CD4-positive, alpha-beta memory T cell (primary cell): ENCODE measurements at regions not wholly inside any gene's neighbourhood (a gene's known extent, or its start where the extent isn't known, plus 50 kb on each side); places are given as distances from the start of the nearest gene placed in this dataset.

Experiments
- CTCF ChIA-PET: fragments of 350-600 bp; sonication (Branson Sonifier 250); formaldehyde crosslinking; loops from one replicate; lab custom pipeline; 2021; ENCODE audit warnings: inconsistent platforms; ENCODE audit not compliant: partially characterized antibody; lab: Charles Lee
- POLR2A ChIA-PET: fragments of 350-600 bp; sonication (Branson Sonifier 250); formaldehyde crosslinking; loops from one replicate; lab custom pipeline; 2021; ENCODE audit not compliant: partially characterized antibody; lab: Charles Lee
- DNase-seq, 5 donors: peaks; one replicate each; pipeline versions ENCODE4 v3.0.0 to v3.0.0-alpha.2; 2020 to 2022; ENCODE audit warnings: mixed read lengths in 1 of 5
- H3K27ac ChIP-seq: one replicate; pipeline ENCODE4 v1.7.0; 2013; ENCODE audit warnings: low read depth, low read length
- H3K27me3 ChIP-seq: 2 replicates; pipeline ENCODE4 v1.7.0; 2013; ENCODE audit warnings: mild to moderate bottlenecking, low read length, moderate library complexity; ENCODE audit not compliant: insufficient read depth
- H3K36me3 ChIP-seq: 2 replicates; pipeline ENCODE4 v1.7.0; 2013; ENCODE audit warnings: mild to moderate bottlenecking, low read length, moderate library complexity; ENCODE audit not compliant: insufficient read depth
- H3K4me1 ChIP-seq: 2 replicates; pipeline ENCODE4 v1.7.0; 2013; ENCODE audit warnings: mild to moderate bottlenecking, low read length, moderate library complexity; ENCODE audit not compliant: insufficient read depth
- H3K4me3 ChIP-seq, 2 donors: one replicate each; pipeline ENCODE4 v1.7.0; 2013; ENCODE audit warnings: low read length in 2 of 2, mild to moderate bottlenecking in 1 of 2
- H3K9me3 ChIP-seq, 2 donors: one replicate each; pipeline ENCODE4 v1.7.0; 2013; ENCODE audit warnings: low read length in 2 of 2, control low read depth in 1 of 2; ENCODE audit not compliant: control insufficient read depth in 1 of 2
- H3K27ac Mint-ChIP-seq, 7 donors: one replicate each; pipeline ENCODE4 v1.8.0; 2020 to 2021; ENCODE audit warnings: mixed read lengths in 7 of 7, mild to moderate bottlenecking in 6 of 7, inconsistent platforms in 3 of 7, moderate library complexity in 3 of 7
- H3K27me3 Mint-ChIP-seq, 2 donors: one replicate each; pipeline ENCODE4 v1.8.0; 2020 to 2021; ENCODE audit warnings: mixed read lengths in 2 of 2
- H3K36me3 Mint-ChIP-seq, 2 donors: one replicate each; pipeline ENCODE4 v1.8.0; 2020 to 2021; ENCODE audit warnings: mixed read lengths in 2 of 2, inconsistent platforms in 1 of 2, mild to moderate bottlenecking in 1 of 2
- H3K4me1 Mint-ChIP-seq, 4 donors: one replicate each; pipeline ENCODE4 v1.8.0; 2020 to 2021; ENCODE audit warnings: mixed read lengths in 4 of 4, mild to moderate bottlenecking in 1 of 4
- H3K4me3 Mint-ChIP-seq, 8 donors: one replicate each; pipeline ENCODE4 v1.8.0; 2020 to 2021; ENCODE audit warnings: mixed read lengths in 8 of 8, mild to moderate bottlenecking in 7 of 8, moderate library complexity in 6 of 8, inconsistent platforms in 3 of 8
- H3K9me3 Mint-ChIP-seq, 8 donors: one replicate each; pipeline ENCODE4 v1.8.0; 2020 to 2021; ENCODE audit warnings: mixed read lengths in 8 of 8, mild to moderate bottlenecking in 5 of 8, inconsistent platforms in 3 of 8, moderate library complexity in 1 of 8
- intact Hi-C: fragments of 100-400 bp; cut with micrococcal nuclease; formaldehyde crosslinking; loops from one replicate; pipeline ENCODE4 v1.15.1; 2023

- H3K36me3 Mint-ChIP-seq, result no peaks in the 10 kb centered on the region
- intact Hi-C loops, result no loop called here
- Histone ChIP-seq H3K27ac (no peak overlapping the region), H3K4me1 (no peaks in the 10 kb centered on the region), H3K4me3 (no peak overlapping the region), H3K9me3 (no peaks in the 10 kb centered on the region), H3K27me3 (no peaks in the 10 kb centered on the region), H3K36me3 (no peaks in the 10 kb centered on the region)
- H3K4me1 Mint-ChIP-seq, result no peaks in the 10 kb centered on the region
- no peaks in the 10 kb centered on the region for H3K9me3 Mint-ChIP-seq
- H3K4me3 Mint-ChIP-seq, result no peak overlapping the region
- ChIA-PET CTCF (interaction anchor here (1.5 kb wide), 1 partner anchor 21 kb away, joined by 3 read pairs; no protein-coding TSS in a partner anchor), POLR2A (no interaction called here)
- peaks cover 5 to 7% of the 10 kb centered on the region in 2 donors for H3K27me3 Mint-ChIP-seq
- no peak for DNase-seq
- H3K27ac Mint-ChIP-seq, result no peak overlapping the region
These were observed 140.9 kb downstream of the RNF144B start for GRCh38 chr6:18527836-18528743.

DNA sequence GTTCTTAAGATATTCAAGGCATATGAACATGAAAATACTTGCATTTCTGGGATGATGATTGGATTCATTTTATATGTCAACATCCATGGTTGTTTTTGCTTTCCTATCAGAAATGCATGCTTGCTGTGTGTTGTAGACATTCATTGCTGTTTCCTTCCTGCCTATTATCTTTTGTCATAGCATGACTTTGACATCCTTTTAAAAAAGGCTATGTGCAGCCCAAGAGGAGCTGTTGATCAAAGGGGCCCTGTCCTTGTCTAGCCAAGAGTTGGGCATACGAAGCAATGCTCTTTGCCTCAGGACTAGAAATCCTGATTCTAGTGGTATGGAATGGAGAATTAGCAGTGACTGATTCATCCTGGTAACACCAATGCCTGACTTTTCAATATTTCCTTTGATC lies 143.1 kb downstream of the RNF144B start:
- POLR2A ChIA-PET, result no interaction called here
- Mint-ChIP-seq H3K27me3 (peaks cover 3% of the 10 kb centered on the region in 2 donors), H3K9me3 (no peaks in the 10 kb centered on the region), H3K4me3 (no peak overlapping the region), H3K27ac (no peak overlapping the region), H3K36me3 (no peaks in the 10 kb centered on the region), H3K4me1 (no peaks in the 10 kb centered on the region)
- no peaks in the 10 kb centered on the region for H3K27me3 ChIP-seq
- no peaks in the 10 kb centered on the region for H3K4me1 ChIP-seq
- intact Hi-C loops, result no loop called here
- H3K36me3 ChIP-seq, result no peaks in the 10 kb centered on the region
- no peak overlapping the region for H3K4me3 ChIP-seq
- no peak for DNase-seq
- no peak overlapping the region for H3K27ac ChIP-seq
- no peaks in the 10 kb centered on the region for H3K9me3 ChIP-seq
- CTCF ChIA-PET, result no interaction called here

DNA sequence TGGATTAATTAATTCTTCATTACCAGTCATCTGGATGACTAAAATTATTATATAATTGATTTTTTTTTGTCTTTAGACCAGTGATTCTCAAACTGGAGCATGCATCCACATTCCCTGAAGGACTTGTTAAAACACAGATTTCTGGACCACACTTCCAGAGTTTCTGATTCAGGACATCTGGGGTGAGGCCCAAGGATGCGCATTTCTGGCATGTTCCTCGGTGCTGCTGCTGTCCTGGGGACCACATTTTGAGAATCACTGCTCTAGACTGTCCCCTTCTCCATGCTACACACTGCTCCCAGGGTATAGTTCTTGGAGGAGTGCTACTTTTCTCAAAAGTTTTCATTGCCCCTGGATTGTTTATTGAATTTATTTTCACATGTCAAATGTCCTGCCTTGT lies 145.0 kb downstream of the RNF144B start:
- Mint-ChIP-seq H3K4me1 (no peaks in the 10 kb centered on the region), H3K36me3 (no peaks in the 10 kb centered on the region)

GRCh38 chr6:18533793-18534192 lies 146.6 kb downstream of the RNF144B start:
- Histone ChIP-seq H3K27ac (no peak overlapping the region), H3K4me1 (no peaks in the 10 kb centered on the region), H3K9me3 (no peaks in the 10 kb centered on the region), H3K4me3 (no peak overlapping the region), H3K27me3 (no peaks in the 10 kb centered on the region), H3K36me3 (no peaks in the 10 kb centered on the region)
- POLR2A ChIA-PET, result no interaction called here
- Mint-ChIP-seq H3K27ac (no peak overlapping the region), H3K9me3 (peaks cover 0 to under 1% (median 0%) of the 10 kb centered on the region in 8 donors), H3K27me3 (peaks cover 5 to 8% of the 10 kb centered on the region in 2 donors), H3K4me3 (no peak overlapping the region), H3K4me1 (no peaks in the 10 kb centered on the region), H3K36me3 (no peaks in the 10 kb centered on the region)
- CTCF ChIA-PET, result no interaction called here
- intact Hi-C loops, result no loop called here
- no peak for DNase-seq

More for the DNA sequence above, 145.0 kb downstream of the RNF144B start:
- no peak for DNase-seq
- Histone ChIP-seq H3K27me3 (no peaks in the 10 kb centered on the region), H3K4me1 (no peaks in the 10 kb centered on the region), H3K4me3 (no peak overlapping the region), H3K9me3 (no peaks in the 10 kb centered on the region), H3K36me3 (no peaks in the 10 kb centered on the region), H3K27ac (no peak overlapping the region)
- POLR2A ChIA-PET, result no interaction called here
- CTCF ChIA-PET, result no interaction called here
- Mint-ChIP-seq H3K27ac (no peak overlapping the region), H3K9me3 (no peaks in the 10 kb centered on the region), H3K27me3 (peaks cover 5 to 8% of the 10 kb centered on the region in 2 donors), H3K4me3 (no peak overlapping the region)
- intact Hi-C loops, result no loop called here

DNA sequence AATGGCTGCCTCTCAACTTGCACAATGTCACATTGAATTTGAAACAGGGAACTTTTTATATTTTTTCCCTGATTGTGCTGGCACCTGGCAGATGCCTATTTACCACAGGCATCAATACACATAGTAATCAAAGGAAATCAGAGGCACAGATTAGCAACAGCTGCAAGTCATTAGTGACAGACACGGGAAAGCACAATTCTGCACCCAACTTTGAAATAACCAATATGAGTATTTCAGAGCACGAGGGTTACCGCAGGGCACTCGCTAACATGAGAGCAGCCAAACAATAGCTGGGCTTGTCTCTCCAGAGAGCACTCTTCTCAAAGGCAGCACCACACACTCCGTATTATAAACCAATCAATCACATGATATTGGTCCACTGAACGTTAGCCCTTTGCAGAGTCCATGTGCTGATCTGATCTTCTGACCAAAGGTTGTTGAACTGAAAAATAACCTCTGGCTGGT lies 149.5 kb downstream of the RNF144B start:
- Mint-ChIP-seq H3K36me3 (no peaks in the 10 kb centered on the region), H3K27ac (no peak overlapping the region), H3K27me3 (peaks cover 13% of the 10 kb centered on the region in 2 donors), H3K4me3 (no peak overlapping the region), H3K9me3 (peaks cover 0 to 6% (median 2%) of the 10 kb centered on the region in 8 donors), H3K4me1 (no peaks in the 10 kb centered on the region)
- H3K36me3 ChIP-seq, result no peaks in the 10 kb centered on the region
- no peaks in the 10 kb centered on the region for H3K9me3 ChIP-seq
- no peaks in the 10 kb centered on the region for H3K27me3 ChIP-seq
- ChIA-PET POLR2A (no interaction called here), CTCF (no interaction called here)
- no peak for DNase-seq
- intact Hi-C loops, result no loop called here
- H3K4me1 ChIP-seq, result no peaks in the 10 kb centered on the region
- H3K4me3 ChIP-seq, result no peak overlapping the region
- H3K27ac ChIP-seq, result no peak overlapping the region

DNA sequence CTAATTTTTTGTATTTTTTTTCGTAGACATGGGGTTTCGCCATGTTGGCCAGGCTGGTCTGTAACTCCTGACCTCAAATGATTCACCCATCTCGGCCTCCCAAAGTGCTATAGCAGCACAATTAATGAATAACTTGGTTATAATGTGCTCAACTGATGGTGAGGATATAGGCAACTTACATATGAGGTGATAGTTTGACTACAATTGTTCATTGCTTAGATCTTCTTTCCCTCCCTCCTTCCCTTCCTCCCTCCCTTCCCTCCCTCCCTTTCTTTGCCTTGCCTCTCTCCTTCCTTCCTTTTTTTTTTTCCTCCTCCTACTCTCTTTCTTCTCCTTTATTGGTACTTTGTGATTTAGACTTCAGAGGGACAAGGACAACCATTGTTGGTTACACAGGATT lies 151.2 kb downstream of the RNF144B start:
- Histone ChIP-seq H3K36me3 (no peaks in the 10 kb centered on the region), H3K9me3 (no peaks in the 10 kb centered on the region), H3K4me3 (no peak overlapping the region), H3K27me3 (no peaks in the 10 kb centered on the region), H3K27ac (no peak overlapping the region), H3K4me1 (no peaks in the 10 kb centered on the region)
- Mint-ChIP-seq H3K9me3 (peaks cover 0 to 9% (median 3%) of the 10 kb centered on the region in 8 donors), H3K4me3 (no peak overlapping the region), H3K4me1 (no peaks in the 10 kb centered on the region), H3K27me3 (peaks cover 11 to 13% of the 10 kb centered on the region in 2 donors), H3K27ac (no peak overlapping the region), H3K36me3 (no peaks in the 10 kb centered on the region)
- no peak for DNase-seq
- ChIA-PET CTCF (no interaction called here), POLR2A (no interaction called here)
- intact Hi-C loops, result no loop called here

- no peaks in the 10 kb centered on the region for H3K9me3 ChIP-seq
- no peak overlapping the region for H3K27ac Mint-ChIP-seq
- no peak overlapping the region for H3K4me3 ChIP-seq
- H3K36me3 Mint-ChIP-seq, result no peaks in the 10 kb centered on the region
- DNase-seq, result no peak
- no peaks in the 10 kb centered on the region for H3K4me1 Mint-ChIP-seq
- H3K4me1 ChIP-seq, result no peaks in the 10 kb centered on the region
- no peak overlapping the region for H3K4me3 Mint-ChIP-seq
- peaks cover 8% of the 10 kb centered on the region in 2 donors for H3K27me3 Mint-ChIP-seq
- peaks cover 0 to 45% (median 30%) of the 10 kb centered on the region in 8 donors for H3K9me3 Mint-ChIP-seq
- no peaks in the 10 kb centered on the region for H3K27me3 ChIP-seq
- ChIA-PET CTCF (no interaction called here), POLR2A (no interaction called here)
- no peaks in the 10 kb centered on the region for H3K36me3 ChIP-seq
- H3K27ac ChIP-seq, result no peak overlapping the region
- intact Hi-C loops, result no loop called here
These were observed 155.9 kb downstream of the RNF144B start for GRCh38 chr6:18543051-18543450.
